ENCODE measurements at regions not wholly inside any gene's neighbourhood (a gene's known extent, or its start where the extent isn't known, plus 50 kb on each side); places are given as distances from the start of the nearest gene placed in this dataset.
"Not testable (repeated sequence)": the region's sequence is repeated elsewhere in the genome, so short reads cannot be mapped to it uniquely, and the experiment has no call there.

- DNase-seq (ENCODE audit: low read depth), result peak; percentile 68
Observed at GRCh38 chr6:18595774-18596530, 208.8 kb downstream of the RNF144B start.

GRCh38 chr6:18596531-18596835, 209.3 kb downstream of the RNF144B start:
- DNase-seq (ENCODE audit: low read depth), result no peak

DNA sequence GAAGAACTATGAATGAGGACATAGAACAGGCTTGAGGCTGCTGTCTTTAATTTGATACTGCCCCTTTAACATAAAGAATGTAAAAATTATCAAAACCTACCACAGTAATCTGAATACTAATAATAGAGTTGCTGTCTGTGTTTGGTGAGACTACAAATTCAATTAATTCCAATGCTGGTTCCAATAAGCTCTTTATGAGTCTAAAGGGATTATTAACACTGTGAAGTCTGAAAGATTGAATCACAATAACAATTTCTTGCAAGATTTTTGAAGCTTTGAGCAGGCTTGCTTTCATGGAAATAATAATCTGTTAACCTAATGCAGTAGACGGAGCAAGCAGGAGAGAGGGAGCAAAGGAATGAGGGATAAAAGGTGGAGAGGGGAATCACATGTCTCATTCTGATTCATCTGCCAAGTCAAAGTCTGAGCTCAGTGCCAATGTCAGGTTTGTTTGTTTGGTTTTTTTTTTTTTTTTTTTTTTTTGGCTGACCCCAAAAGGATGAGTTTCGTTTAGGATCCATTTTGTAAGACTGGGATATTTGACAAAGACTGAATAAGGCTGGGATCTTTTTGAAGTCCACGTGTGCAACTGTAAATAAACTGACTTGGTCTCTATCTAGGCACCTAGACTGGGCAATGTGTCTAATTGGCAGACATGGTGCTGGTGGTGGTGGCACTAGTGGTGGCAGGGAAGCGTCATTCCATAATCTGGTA, 211.6 kb downstream of the RNF144B start:
- DNase-seq (ENCODE audit: low read depth), result no peak

DNA sequence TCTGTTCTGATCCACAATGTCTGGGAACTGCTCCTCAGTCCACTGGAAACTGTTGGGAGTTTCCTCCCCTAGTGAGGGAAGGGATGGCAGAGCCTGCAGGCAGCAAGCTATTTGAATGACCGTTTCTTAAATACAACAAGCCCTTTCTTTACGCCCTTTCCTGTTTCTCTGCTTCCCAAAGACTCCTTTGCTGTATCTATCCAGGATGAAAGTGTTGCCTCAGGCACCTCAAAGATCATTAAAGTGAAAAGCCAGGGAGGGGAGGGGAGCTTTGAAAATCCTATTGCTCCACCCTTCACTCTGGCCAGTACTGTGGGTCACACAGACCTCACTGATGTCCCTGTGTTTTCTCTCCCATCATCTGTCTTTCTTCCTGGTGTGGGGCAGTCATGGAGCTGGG, 213.1 kb downstream of the RNF144B start:
- no peak for DNase-seq (ENCODE audit: low read depth)

DNA sequence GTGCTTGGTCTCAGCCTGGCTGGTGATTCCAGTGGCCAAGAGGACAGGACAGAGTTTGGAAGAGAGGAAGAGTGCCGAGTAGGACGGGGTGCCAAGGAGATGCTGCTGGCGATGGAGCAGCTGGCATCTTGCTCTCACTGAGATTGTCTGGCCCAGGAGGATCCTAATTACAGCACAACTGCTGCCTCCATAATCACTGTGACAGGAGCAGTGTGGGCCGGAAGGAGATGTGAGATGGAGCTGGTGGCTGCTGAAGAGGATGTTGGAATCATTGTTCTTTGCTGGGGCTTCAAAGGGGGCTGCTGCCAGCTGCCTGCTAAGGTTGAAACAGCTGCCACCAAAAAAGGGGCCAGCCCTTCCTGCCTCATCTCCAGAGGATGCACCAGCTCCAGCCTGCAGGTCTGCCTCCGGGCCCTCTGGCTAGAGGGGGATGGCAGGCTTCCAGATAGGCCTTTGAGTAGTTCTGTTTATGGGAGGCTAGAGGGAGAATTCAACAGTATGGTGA, 214.4 kb downstream of the RNF144B start:
- no peak for DNase-seq (ENCODE audit: low read depth)

DNA sequence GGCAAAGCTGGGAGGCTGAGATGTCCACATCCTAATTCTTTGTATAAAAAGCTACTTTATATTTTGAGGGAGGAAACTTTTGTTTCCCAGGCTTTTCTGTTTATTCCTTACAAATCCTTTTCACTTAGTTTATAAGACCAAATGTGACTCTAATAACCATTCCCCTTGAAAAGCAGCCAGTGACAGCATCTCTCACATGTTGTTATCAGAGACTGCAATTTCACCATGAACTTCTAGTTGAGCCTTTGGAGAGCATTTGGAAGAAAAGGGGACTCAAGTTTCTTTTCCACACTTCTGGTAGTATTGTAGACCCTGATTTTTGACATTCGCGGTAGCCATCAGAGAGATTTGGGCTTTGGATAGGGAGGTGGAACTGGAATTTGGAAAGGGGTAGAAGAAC, 215.8 kb downstream of the RNF144B start:
- DNase-seq (ENCODE audit: low read depth), result no peak

DNA sequence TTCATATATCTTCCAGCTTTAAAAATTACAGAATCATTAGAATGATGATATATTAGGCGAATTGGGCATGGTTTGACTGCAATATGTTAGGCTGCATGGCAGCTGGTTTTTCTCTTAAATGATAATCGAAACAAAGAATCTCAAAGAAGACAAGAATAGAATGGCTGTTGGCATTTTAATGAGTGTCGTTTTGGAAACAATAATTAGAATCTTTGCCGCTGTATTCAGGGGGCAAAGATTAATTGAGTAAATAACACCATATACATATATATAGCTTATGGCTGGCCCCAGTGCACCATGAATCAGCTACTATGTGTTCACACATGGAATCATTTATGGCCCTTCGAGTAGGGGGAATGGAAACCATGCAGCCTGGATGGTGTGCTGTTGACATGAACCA, 216.2 kb downstream of the RNF144B start:
- no peak for DNase-seq (ENCODE audit: low read depth)

GRCh38 chr6:18605841-18606240, 218.7 kb downstream of the RNF144B start:
- no peak for DNase-seq (ENCODE audit: low read depth)

DNA sequence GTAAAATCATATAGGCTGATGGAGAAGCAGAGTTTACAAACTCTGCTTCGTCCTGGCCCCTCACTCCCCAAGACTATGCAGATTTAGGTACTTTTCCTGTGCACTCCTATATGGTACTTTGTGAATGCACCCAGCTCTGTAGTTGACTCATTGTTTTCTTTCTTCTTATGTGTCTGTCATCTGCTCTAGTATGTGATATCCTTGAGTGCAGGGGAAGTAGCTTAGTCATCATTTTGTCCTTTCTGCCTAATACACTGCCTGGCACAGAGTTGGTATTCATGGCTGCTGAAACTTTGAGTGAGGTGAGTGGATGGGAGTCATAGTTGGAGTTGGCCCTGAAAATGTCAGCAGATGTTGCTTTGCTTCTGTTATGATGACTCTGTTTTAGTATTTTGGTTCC, 222.6 kb downstream of the RNF144B start:
- no peak for DNase-seq (ENCODE audit: low read depth)

- DNase-seq (ENCODE audit: low read depth), result no peak
Observed at GRCh38 chr6:18613319-18613925, 226.3 kb downstream of the RNF144B start.

DNA sequence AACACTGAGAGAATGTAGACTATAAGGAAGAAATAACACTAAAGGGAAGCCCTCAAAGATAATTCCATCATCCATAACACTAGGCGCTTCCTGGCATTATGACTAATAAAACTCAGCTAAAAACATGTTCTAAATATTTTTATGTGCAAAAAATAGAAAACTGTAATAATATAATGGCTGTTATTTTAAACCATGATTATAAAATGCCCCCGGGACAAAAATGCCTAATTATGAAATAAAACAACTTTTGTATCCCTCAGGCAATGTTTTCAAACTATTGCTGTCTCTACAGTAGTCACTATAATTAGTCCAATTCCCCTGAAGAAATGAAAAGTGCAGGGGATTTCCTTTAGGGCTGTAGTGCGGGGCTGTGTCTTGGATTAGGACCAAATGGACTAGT, 242.4 kb downstream of the RNF144B start:
- DNase-seq (ENCODE audit: low read depth), result no peak

DNA sequence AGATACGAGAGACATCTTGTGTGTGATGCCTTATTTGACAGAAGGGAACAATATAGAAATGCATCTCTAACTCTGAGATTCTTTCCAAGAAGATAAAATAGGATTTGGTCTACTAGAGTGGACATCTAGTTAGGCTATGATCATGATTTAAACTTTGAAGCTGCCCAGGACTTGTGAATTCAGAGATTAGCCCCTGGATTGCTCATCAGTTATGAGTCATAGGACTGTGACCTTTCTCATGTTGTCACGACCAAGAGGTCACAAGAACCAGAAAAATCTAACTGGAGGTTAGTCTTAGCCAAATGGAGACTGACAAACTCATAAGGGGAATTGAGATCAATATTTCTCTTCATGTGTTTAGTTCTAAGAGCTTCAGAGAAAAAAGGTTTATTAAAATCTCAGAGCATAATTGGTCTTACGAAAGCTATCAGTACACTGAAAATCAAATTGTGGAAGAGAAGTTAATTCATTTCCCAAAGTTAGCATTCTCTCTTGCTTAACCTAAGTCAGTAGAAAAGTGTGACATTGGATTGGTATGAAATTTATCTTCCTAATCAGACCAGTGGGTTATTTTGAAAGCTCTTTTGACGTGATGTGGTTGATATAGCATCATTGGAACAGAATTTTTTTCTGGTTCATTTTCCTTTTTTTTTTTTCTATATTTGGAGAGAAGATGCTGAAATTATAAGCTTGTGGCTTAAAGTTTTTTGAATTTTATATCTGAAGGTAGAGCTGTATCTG, 245.7 kb downstream of the RNF144B start:
- peak; percentile 44 for DNase-seq (ENCODE audit: low read depth)

DNA sequence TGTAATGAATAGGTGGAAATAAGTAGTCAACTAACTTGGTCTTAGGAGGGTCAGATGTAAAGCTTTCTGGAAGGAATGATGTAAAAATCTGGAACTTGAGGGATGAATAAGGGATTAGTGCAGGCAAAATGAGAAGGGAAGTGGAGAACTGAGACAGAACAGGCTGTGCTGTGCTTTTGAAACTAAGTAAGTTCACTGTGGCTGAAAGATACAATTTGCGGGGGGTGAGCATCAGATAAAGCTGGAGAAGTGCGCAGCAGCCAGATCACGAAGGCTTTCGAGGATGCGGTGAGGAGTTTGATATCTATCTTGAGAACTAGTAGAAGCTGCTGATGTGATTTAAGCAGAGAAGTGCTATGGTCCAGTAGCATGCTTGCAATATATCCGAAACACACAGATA, 247.8 kb downstream of the RNF144B start:
- no peak for DNase-seq (ENCODE audit: low read depth)

GRCh38 chr6:18640134-18640533, 253.0 kb downstream of the RNF144B start:
- DNase-seq (ENCODE audit: low read depth), result no peak

GRCh38 chr6:18640754-18641153, 253.6 kb downstream of the RNF144B start:
- DNase-seq (ENCODE audit: low read depth), result no peak

GRCh38 chr6:18654821-18655220, 267.7 kb downstream of the RNF144B start:
- no peak for DNase-seq (ENCODE audit: low read depth)

DNA sequence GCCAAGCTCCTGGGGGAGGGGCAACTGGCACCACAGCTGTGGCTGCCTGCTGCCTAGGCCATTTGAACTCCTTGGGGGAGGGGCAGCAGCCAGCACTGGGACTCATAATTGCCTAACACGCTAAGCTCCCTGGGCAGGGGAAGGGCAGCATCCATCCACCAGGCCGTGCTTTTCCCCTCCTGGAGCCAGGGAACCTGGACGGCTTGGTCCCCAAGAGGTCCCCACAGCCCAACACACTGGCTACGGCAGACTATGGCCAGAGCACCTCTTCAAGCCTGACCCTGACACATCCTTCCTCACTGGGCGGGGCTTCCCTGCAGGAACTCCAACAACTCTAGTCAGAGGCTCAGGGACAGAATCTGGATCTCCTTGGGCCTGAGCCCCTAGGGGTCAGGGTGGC, 269.4 kb downstream of the RNF144B start:
- DNase-seq (ENCODE audit: low read depth), result no peak

GRCh38 chr6:18659994-18660393, 272.8 kb downstream of the RNF144B start:
- not testable (repeated sequence) for DNase-seq (ENCODE audit: low read depth)

GRCh38 chr6:18663011-18663410, 275.9 kb downstream of the RNF144B start:
- DNase-seq (ENCODE audit: low read depth), result no peak

GRCh38 chr6:18664401-18664800, 277.3 kb downstream of the RNF144B start:
- DNase-seq (ENCODE audit: low read depth), result no peak

DNA sequence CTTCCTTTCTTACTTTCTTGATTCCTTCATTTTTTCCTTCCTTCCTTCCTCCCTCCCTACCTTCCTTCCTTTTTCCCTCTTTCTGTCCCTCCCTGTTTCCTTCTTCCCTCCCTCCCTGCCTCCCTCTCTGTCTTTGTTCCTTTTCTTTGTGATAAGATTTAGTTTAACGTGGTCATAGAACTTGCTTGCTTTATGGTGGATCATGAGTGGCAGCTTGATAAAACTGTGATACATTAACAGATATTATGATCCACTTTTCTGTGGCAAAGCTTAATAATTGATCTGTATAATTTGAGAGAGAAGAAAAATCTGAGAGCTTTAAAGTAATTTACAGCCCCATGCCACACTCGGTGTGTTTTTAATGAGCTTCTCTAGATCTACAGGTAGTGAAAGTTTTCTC, 280.5 kb downstream of the RNF144B start:
- DNase-seq (ENCODE audit: low read depth), result no peak

DNA sequence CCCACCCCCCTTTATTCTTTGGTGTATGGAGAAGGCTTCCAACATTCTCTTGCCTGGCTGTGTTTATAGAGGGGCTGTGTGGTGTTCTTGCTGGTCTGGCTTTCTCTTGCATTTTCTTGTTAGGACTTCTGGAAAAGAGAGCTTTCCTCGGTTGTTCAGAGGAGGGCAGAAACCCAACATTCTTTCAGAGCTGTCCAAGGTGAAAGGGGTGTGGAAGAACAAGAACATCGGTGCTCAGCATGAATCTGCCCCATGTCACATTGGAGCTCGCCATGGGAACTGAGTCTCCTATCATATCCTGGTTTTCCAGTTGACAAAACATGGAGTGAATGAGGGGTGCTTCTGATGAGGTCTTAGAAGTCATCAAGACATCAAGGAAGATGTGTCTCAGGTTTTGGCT, 281.8 kb downstream of the RNF144B start:
- DNase-seq (ENCODE audit: low read depth), result no peak

DNA sequence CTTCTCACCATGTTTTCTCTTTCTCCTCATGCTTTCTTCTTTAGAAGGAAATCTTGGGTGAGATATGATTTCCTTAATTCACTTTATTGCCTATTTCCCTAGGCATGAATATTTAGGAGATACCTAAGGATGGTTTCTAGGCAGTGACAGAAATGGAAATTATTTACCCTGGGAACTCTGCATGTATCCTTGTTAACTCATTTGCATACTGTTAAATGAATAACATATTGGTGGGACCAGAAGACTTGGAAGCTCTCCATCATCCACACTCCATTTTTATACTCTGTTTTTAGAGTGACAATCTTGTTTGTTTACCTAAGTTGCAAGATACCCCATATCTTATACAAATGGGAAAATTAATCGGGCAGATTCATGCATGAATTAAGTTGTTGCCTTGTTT, 285.7 kb downstream of the RNF144B start:
- no peak for DNase-seq (ENCODE audit: low read depth)

Measured in iris pigment epithelial cell (primary cell).